Kidney capillary endothelial cell (primary cell): ENCODE measurements at regions not wholly inside any gene's neighbourhood (a gene's known extent, or its start where the extent isn't known, plus 50 kb on each side); places are given as distances from the start of the nearest gene placed in this dataset.

ENCODE experiments used
- DNase-seq: peaks from one replicate; pipeline ENCODE4 v3.0.0-alpha.2; 2018; ENCODE audit warnings: low spot score

- no peak for DNase-seq
Observed at GRCh38 chr1:11338284-11338924, 65.4 kb downstream of the UBIAD1 start.

GRCh38 chr1:11339346-11340232 lies 66.6 kb downstream of the UBIAD1 start:
- no peak for DNase-seq

- no peak for DNase-seq
Observed at GRCh38 chr1:11340233-11340632, 67.2 kb downstream of the UBIAD1 start.

GRCh38 chr1:11341901-11342552 lies 69.0 kb downstream of the UBIAD1 start:
- no peak for DNase-seq

- DNase-seq = no peak
Observed at GRCh38 chr1:11342621-11343032, 69.6 kb downstream of the UBIAD1 start.

- no peak for DNase-seq
Observed at GRCh38 chr1:11345971-11346715, 73.1 kb downstream of the UBIAD1 start.

GRCh38 chr1:11350265-11350664 lies 77.3 kb downstream of the UBIAD1 start:
- DNase-seq = no peak

- no peak for DNase-seq
Observed at GRCh38 chr1:11352058-11352715, 79.2 kb downstream of the UBIAD1 start.

- no peak for DNase-seq
Observed at GRCh38 chr1:11352816-11353799, 80.1 kb downstream of the UBIAD1 start.

GRCh38 chr1:11354893-11355553 lies 82.0 kb downstream of the UBIAD1 start:
- no peak for DNase-seq

GRCh38 chr1:11355559-11356475 lies 82.8 kb downstream of the UBIAD1 start:
- no peak for DNase-seq

GRCh38 chr1:11357276-11357675 lies 84.3 kb downstream of the UBIAD1 start:
- DNase-seq = no peak

GRCh38 chr1:11358984-11359383 lies 86.0 kb downstream of the UBIAD1 start:
- DNase-seq = no peak

- DNase-seq = no peak
Observed at GRCh38 chr1:11362547-11363021, 89.6 kb downstream of the UBIAD1 start.

- DNase-seq = no peak
Observed at GRCh38 chr1:11364170-11364569, 91.2 kb downstream of the UBIAD1 start.

GRCh38 chr1:11365744-11366387 lies 92.9 kb downstream of the UBIAD1 start:
- DNase-seq = no peak

- no peak for DNase-seq
Observed at GRCh38 chr1:11373029-11373894, 100.3 kb downstream of the UBIAD1 start.
